ENCODE measurements at regions not wholly inside any gene's neighbourhood (a gene's known extent, or its start where the extent isn't known, plus 50 kb on each side); places are given as distances from the start of the nearest gene placed in this dataset.

DNA sequence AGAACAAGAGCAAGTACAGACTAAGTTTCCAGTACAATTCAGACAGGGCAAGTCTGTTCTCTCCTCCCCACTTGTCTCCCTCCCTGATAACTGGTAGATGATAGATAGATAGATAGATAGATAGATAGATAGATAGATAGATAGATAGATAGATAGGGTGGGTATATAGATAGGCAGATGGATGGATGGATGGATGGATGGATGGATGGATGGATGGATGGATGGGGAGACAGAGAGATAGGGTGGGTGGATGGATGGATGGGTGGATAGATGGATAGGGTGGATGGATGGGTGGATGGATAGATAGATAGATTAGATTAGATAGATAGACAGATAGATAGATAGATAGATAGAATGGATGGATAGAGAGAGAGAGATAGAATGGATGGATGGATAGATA is 152.8 kb upstream of the MKLN1 start:
- TF ChIP-seq, protein P1, sequence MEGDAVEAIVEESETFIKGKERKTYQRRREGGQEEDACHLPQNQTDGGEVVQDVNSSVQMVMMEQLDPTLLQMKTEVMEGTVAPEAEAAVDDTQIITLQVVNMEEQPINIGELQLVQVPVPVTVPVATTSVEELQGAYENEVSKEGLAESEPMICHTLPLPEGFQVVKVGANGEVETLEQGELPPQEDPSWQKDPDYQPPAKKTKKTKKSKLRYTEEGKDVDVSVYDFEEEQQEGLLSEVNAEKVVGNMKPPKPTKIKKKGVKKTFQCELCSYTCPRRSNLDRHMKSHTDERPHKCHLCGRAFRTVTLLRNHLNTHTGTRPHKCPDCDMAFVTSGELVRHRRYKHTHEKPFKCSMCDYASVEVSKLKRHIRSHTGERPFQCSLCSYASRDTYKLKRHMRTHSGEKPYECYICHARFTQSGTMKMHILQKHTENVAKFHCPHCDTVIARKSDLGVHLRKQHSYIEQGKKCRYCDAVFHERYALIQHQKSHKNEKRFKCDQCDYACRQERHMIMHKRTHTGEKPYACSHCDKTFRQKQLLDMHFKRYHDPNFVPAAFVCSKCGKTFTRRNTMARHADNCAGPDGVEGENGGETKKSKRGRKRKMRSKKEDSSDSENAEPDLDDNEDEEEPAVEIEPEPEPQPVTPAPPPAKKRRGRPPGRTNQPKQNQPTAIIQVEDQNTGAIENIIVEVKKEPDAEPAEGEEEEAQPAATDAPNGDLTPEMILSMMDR (conservative IDR thresholded peaks at IDR 0.05 in 1 of 2, IDR thresholded peaks at IDR 0.05 in 1 of 2; ENCODE audit: low read depth in 1 of 2, low read length in 2 of 2): no peak
- no peak for TF ChIP-seq EZH2 (IDR thresholded peaks at IDR 0.05; ENCODE audit: low read length, missing control alignments)
